CD4-positive, alpha-beta T cell treated with Interleukin-17A for 1 hour (primary cell): ENCODE measurements at regions not wholly inside any gene's neighbourhood (a gene's known extent, or its start where the extent isn't known, plus 50 kb on each side); places are given as distances from the start of the nearest gene placed in this dataset.
A peak's percentile ranks its signal among the peaks of the same experiment; 100 is the strongest.

Experiments used
- DNase-seq: peaks from one replicate; pipeline ENCODE4 v3.0.0-alpha.2; 2020

GRCh38 chr12:74415633-74416032, 122.0 kb upstream of the ATXN7L3B start:
- no peak for DNase-seq

- no peak for DNase-seq
Observed at GRCh38 chr12:74418573-74418972, 119.1 kb upstream of the ATXN7L3B start.

GRCh38 chr12:74424778-74425177, 112.9 kb upstream of the ATXN7L3B start:
- no peak for DNase-seq

GRCh38 chr12:74426091-74426490, 111.5 kb upstream of the ATXN7L3B start:
- DNase-seq, result no peak

- DNase-seq, result no peak
Observed at GRCh38 chr12:74429535-74429934, 108.1 kb upstream of the ATXN7L3B start.

- DNase-seq, result no peak
Observed at GRCh38 chr12:74431801-74432200, 105.8 kb upstream of the ATXN7L3B start.

GRCh38 chr12:74440469-74440868, 97.2 kb upstream of the ATXN7L3B start:
- DNase-seq, result no peak

- DNase-seq, result no peak
Observed at GRCh38 chr12:74441872-74442271, 95.8 kb upstream of the ATXN7L3B start.

GRCh38 chr12:74446466-74446865, 91.2 kb upstream of the ATXN7L3B start:
- no peak for DNase-seq

GRCh38 chr12:74449872-74450271, 87.8 kb upstream of the ATXN7L3B start:
- no peak for DNase-seq

GRCh38 chr12:74454109-74454508, 83.5 kb upstream of the ATXN7L3B start:
- DNase-seq, result no peak

GRCh38 chr12:74455429-74455828, 82.2 kb upstream of the ATXN7L3B start:
- no peak for DNase-seq

GRCh38 chr12:74456431-74456830, 81.2 kb upstream of the ATXN7L3B start:
- no peak for DNase-seq

- DNase-seq, result no peak
Observed at GRCh38 chr12:74468401-74468800, 69.2 kb upstream of the ATXN7L3B start.

- DNase-seq, result no peak
Observed at GRCh38 chr12:74476234-74476633, 61.4 kb upstream of the ATXN7L3B start.

GRCh38 chr12:74481078-74481477, 56.6 kb upstream of the ATXN7L3B start:
- DNase-seq, result no peak

GRCh38 chr12:74482115-74482514, 55.5 kb upstream of the ATXN7L3B start:
- peak; percentile 3 for DNase-seq

- DNase-seq, result no peak
Observed at GRCh38 chr12:74483057-74483456, 54.6 kb upstream of the ATXN7L3B start.
